ACHN (cell line): ENCODE measurements at regions not wholly inside any gene's neighbourhood (a gene's known extent, or its start where the extent isn't known, plus 50 kb on each side); places are given as distances from the start of the nearest gene placed in this dataset.

Experiments used
- DNase-seq: peaks from one replicate; pipeline ENCODE4 v3.0.0-alpha.2; 2015
- in situ Hi-C: cut with HindIII; loops from 2 replicates; pipeline ENCODE4 v1.10.0; 2017; ENCODE audit warnings: low sequenced_read_pairs, low pct_ligation_motif_present, low pct_unique_long_range_greater_than_20kb

- no peak for DNase-seq
- in situ Hi-C loops: no loop called here
Observed at GRCh38 chr22:48380016-48380665, 1447.5 kb downstream of the BRD1 start.

GRCh38 chr22:48379371-48379770, 1448.3 kb downstream of the BRD1 start:
- in situ Hi-C loops: no loop called here
- no peak for DNase-seq

GRCh38 chr22:48378673-48379072, 1449.0 kb downstream of the BRD1 start:
- in situ Hi-C loops: no loop called here
- no peak for DNase-seq

- in situ Hi-C loops: no loop called here
- DNase-seq: no peak
Observed at GRCh38 chr22:48376936-48377712, 1450.5 kb downstream of the BRD1 start.

GRCh38 chr22:48376428-48376827, 1451.2 kb downstream of the BRD1 start:
- DNase-seq: no peak
- in situ Hi-C loops: no loop called here

- DNase-seq: no peak
Observed at GRCh38 chr22:48373626-48374173, 1454.0 kb downstream of the BRD1 start.

GRCh38 chr22:48372390-48372789, 1455.3 kb downstream of the BRD1 start:
- in situ Hi-C loops: no loop called here
- DNase-seq: no peak

More at GRCh38 chr22:48373626-48374173, 1454.0 kb downstream of the BRD1 start:
- in situ Hi-C loops: no loop called here

GRCh38 chr22:48371391-48371790, 1456.3 kb downstream of the BRD1 start:
- DNase-seq: no peak
- in situ Hi-C loops: no loop called here

GRCh38 chr22:48370508-48371325, 1457.0 kb downstream of the BRD1 start:
- in situ Hi-C loops: no loop called here
- no peak for DNase-seq

- no peak for DNase-seq
- in situ Hi-C loops: no loop called here
Observed at GRCh38 chr22:48369789-48370507, 1457.7 kb downstream of the BRD1 start.

- in situ Hi-C loops: no loop called here
- DNase-seq: no peak
Observed at GRCh38 chr22:48368975-48369525, 1458.6 kb downstream of the BRD1 start.

GRCh38 chr22:48367731-48368130, 1459.9 kb downstream of the BRD1 start:
- in situ Hi-C loops: no loop called here
- no peak for DNase-seq

GRCh38 chr22:48366591-48366990, 1461.1 kb downstream of the BRD1 start:
- no peak for DNase-seq
- in situ Hi-C loops: no loop called here

- no peak for DNase-seq
- in situ Hi-C loops: no loop called here
Observed at GRCh38 chr22:48366056-48366455, 1461.6 kb downstream of the BRD1 start.

- no peak for DNase-seq
- in situ Hi-C loops: no loop called here
Observed at GRCh38 chr22:48365386-48365785, 1462.3 kb downstream of the BRD1 start.

- DNase-seq: no peak
- in situ Hi-C loops: no loop called here
Observed at GRCh38 chr22:48362721-48363404, 1464.8 kb downstream of the BRD1 start.

GRCh38 chr22:48361099-48361639, 1466.5 kb downstream of the BRD1 start:
- DNase-seq: no peak
- in situ Hi-C loops: no loop called here
